ENCODE measurements at regions not wholly inside any gene's neighbourhood (a gene's known extent, or its start where the extent isn't known, plus 50 kb on each side); places are given as distances from the start of the nearest gene placed in this dataset.

GRCh38 chr1:5393146-5393545 lies 599.1 kb downstream of the NPHP4 start:
- Histone ChIP-seq H3K9me3 (peaks cover 0 to 3% of the 10 kb centered on the region in 2 donors), H3K4me1 (no peaks in the 10 kb centered on the region), H3K27me3 (peaks cover 0 to 51% of the 10 kb centered on the region in 2 donors), H3K27ac (no peak overlapping the region), H3K36me3 (no peaks in the 10 kb centered on the region), H3K4me3 (no peak overlapping the region)
- TF ChIP-seq CTCF (IDR thresholded peaks at IDR 0.05) = no peak
- no peak for TF ChIP-seq POLR2A (IDR thresholded peaks at IDR 0.05)
- TF ChIP-seq POLR2AphosphoS5 (IDR thresholded peaks at IDR 0.05) = no peak
- DNase-seq (ENCODE audit: low spot score in 2 of 2) = no peak
- intact Hi-C loops (cut with DNase I; ENCODE audit: low total_unique reads) = no loop called here

GRCh38 chr1:5391725-5392124 lies 600.5 kb downstream of the NPHP4 start:
- DNase-seq (ENCODE audit: low spot score in 2 of 2) = no peak
- intact Hi-C loops (cut with DNase I; ENCODE audit: low total_unique reads) = no loop called here
- H3K27ac ChIP-seq = no peak overlapping the region
- H3K4me1 ChIP-seq = no peaks in the 10 kb centered on the region
- TF ChIP-seq POLR2A (IDR thresholded peaks at IDR 0.05) (no peak), POLR2AphosphoS5 (IDR thresholded peaks at IDR 0.05) (no peak), CTCF (IDR thresholded peaks at IDR 0.05) (no peak)
- peaks cover 0 to 45% of the 10 kb centered on the region in 2 donors for H3K27me3 ChIP-seq
- no peak overlapping the region for H3K4me3 ChIP-seq
- peaks cover 0 to 3% of the 10 kb centered on the region in 2 donors for H3K9me3 ChIP-seq
- no peaks in the 10 kb centered on the region for H3K36me3 ChIP-seq

GRCh38 chr1:5390504-5390903 lies 601.7 kb downstream of the NPHP4 start:
- intact Hi-C loops (cut with DNase I; ENCODE audit: low total_unique reads) = no loop called here
- H3K4me1 ChIP-seq = no peaks in the 10 kb centered on the region
- TF ChIP-seq POLR2A (IDR thresholded peaks at IDR 0.05) (no peak), CTCF (IDR thresholded peaks at IDR 0.05) (no peak), POLR2AphosphoS5 (IDR thresholded peaks at IDR 0.05) (no peak)
- peaks cover 0 to under 1% of the 10 kb centered on the region in 2 donors for H3K9me3 ChIP-seq
- no peaks in the 10 kb centered on the region for H3K36me3 ChIP-seq
- no peak overlapping the region for H3K27ac ChIP-seq
- no peak overlapping the region for H3K4me3 ChIP-seq
- H3K27me3 ChIP-seq = peaks cover 0 to 35% of the 10 kb centered on the region in 2 donors
- DNase-seq (ENCODE audit: low spot score in 2 of 2) = no peak

- no peak for DNase-seq (ENCODE audit: low spot score in 2 of 2)
- intact Hi-C loops (cut with DNase I; ENCODE audit: low total_unique reads) = loop anchor here (5.0 kb wide), 2 partner anchors 638 to 1377 kb away; no protein-coding TSS in a partner anchor
- Histone ChIP-seq H3K9me3 (no peaks in the 10 kb centered on the region), H3K36me3 (no peaks in the 10 kb centered on the region), H3K4me1 (no peaks in the 10 kb centered on the region), H3K27ac (no peak overlapping the region), H3K27me3 (peaks cover 0 to 44% of the 10 kb centered on the region in 2 donors), H3K4me3 (no peak overlapping the region)
- TF ChIP-seq CTCF (IDR thresholded peaks at IDR 0.05) (no peak), POLR2A (IDR thresholded peaks at IDR 0.05) (no peak)
These were observed 602.9 kb downstream of the NPHP4 start for GRCh38 chr1:5389101-5389885.

- H3K4me1 ChIP-seq = no peaks in the 10 kb centered on the region
- H3K27ac ChIP-seq = no peak overlapping the region
- intact Hi-C loops (cut with DNase I; ENCODE audit: low total_unique reads) = loop anchor here (5.0 kb wide), 2 partner anchors 639 to 1376 kb away; no protein-coding TSS in a partner anchor
- H3K4me3 ChIP-seq = no peak overlapping the region
- H3K36me3 ChIP-seq = no peaks in the 10 kb centered on the region
- no peak for DNase-seq (ENCODE audit: low spot score in 2 of 2)
- TF ChIP-seq CTCF (IDR thresholded peaks at IDR 0.05) (no peak), POLR2AphosphoS5 (IDR thresholded peaks at IDR 0.05) (no peak), POLR2A (IDR thresholded peaks at IDR 0.05) (no peak)
- no peaks in the 10 kb centered on the region for H3K9me3 ChIP-seq
- peaks cover 0 to 44% of the 10 kb centered on the region in 2 donors for H3K27me3 ChIP-seq
These were observed 603.6 kb downstream of the NPHP4 start for GRCh38 chr1:5388622-5389021.

Measured in breast epithelium (tissue), 4 donors.